HG03342 (cell line): ENCODE measurements at regions not wholly inside any gene's neighbourhood (a gene's known extent, or its start where the extent isn't known, plus 50 kb on each side); places are given as distances from the start of the nearest gene placed in this dataset.

ENCODE experiments used
- ATAC-seq: cut with Tn5 transposase; IDR thresholded peaks from one replicate; pipeline ENCODE4 v1.9.1; 2021; ENCODE audit warnings: mild to moderate bottlenecking, moderate library complexity; ENCODE audit not compliant: unreplicated experiment

DNA sequence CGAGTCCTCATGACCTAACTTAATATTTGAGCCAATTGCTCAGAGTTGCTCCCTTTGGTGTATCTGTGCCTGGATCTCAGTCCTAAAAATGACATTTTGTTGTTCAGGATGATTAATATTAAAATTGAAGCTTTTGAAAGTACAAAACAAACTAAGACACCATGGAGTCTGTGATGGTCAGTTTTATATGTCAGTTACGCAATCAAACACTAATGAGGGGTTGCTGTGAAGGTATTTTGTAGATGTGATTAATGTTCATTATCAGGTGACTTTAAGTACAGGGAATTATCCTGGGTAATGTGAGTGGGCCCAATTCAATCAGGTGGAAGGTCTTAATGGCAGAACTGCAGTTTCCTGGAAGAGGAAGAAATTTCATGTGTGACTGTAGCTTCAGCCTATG is 546.7 kb downstream of the REEP3 start:
- ATAC-seq: no peak

DNA sequence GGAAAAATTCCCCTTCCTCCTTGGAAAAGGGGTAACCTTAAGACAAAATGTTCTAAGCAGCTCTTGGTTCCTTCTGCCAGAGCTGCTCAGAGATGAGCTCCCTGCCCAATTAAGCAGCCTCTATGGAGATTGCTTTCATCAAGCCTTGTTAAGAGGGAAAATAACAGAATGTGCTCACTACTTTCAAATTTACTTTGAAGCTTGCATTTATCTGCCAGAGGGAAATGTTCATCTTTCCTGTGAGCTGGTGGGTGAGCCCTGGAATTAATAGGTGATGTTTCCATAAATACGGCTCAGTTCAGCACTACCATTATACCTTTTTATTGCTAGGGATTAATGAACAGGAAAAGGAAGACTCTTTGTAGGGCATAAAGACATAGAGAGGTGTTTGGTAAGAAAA is 549.0 kb downstream of the REEP3 start:
- ATAC-seq: no peak

DNA sequence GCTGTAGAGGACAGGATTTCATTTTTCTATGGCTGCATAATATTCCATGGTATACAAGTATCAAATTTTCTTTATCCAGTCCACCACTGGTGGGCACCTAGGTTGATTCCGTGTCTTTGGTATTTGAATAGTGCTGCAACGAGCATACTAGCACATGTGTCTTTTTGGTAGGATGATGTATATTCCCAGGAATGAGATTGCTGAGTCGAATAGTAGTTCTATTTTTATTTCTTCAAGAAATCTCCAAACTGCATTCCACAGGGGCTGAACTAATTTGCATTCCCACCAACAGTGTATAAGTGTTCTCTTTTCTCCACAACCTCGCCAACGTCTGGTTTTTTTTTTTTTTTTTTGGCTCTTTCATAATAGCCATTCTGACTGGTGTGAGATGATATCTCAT is 550.0 kb downstream of the REEP3 start:
- ATAC-seq: no peak

DNA sequence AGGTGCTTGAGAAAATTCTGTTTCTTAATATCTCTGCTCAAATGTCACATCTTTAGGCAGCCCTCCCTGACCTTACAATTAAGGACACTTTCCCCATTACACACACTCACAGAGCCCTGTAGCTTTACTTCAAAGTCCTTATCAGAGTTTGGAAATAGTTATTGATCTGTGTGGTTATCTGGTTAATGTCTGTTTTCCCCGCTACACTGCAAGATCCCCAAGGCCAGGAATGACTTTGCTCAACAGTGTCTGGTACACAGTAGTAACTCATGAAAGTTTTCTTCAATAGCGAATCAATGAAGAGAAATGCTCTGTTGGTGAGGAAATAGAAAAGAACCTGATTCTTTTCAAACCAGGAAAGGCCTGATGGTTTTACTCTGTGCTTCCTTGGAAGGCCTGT is 554.4 kb downstream of the REEP3 start:
- no peak for ATAC-seq

DNA sequence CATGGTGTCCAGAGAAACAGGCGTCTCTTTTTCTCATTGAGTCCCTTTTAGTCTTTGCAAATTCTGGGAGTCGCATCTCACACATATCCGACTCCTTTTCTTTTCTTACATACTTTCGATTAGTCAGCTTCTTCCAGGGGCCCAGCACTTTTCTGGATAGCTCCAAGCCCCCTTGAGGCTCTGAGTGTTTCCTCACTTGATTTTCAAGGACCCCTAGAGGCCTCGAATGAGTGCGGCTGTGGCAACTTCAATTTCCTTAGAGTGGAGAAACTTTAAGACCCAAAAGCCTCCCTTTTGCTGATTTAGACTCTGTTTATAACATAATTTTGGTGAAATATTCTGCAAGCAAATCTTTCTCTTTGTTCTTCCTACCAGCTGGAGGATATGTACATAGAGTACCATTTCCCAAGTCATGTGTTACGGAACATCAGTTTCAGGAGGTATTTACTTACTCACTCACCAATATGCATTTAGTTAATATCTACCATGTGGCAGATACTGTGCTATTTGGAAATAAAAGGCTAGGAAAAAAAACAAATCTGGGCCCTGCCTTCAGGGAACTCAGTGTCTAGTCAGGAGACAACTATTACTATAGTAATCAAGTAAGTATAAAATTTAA is 555.2 kb downstream of the REEP3 start:
- no peak for ATAC-seq

DNA sequence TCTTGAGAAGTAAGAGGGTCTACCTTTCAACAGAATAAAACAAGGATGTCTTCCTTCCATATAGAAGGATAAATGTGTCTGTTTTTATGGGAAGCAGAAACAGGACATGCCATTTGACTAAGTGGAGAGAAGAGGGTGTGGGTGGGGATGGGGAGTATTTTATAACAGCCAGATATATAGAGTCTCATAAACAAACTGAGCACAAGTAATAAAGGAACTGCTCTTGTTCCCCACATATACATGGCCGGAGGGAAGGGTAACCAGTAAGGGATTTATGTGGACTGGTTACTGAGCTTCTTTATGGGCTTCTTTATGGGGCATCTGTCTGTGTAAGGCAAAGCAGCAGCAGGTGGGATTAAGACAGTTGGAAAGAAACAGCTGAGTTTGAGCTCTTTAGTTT is 558.1 kb downstream of the REEP3 start:
- no peak for ATAC-seq

DNA sequence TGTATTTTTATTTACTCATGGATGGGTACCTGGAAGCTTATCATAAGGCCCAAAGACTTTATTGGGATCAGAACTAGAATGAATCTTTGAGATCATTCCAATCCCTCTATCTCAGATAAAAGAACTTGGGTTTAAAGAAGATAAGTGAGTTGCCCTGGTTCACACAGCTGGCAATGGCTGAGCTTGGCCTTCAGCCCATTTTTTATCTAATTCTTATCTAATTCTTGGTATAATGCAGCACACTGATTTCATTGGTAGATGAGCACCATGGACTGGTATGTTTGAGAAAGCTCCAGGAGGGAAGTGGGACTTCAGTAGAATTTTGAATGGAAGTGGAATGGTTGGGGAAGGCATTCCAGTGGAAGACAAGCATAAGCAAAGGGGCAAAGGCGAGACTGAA is 558.9 kb downstream of the REEP3 start:
- ATAC-seq: no peak

DNA sequence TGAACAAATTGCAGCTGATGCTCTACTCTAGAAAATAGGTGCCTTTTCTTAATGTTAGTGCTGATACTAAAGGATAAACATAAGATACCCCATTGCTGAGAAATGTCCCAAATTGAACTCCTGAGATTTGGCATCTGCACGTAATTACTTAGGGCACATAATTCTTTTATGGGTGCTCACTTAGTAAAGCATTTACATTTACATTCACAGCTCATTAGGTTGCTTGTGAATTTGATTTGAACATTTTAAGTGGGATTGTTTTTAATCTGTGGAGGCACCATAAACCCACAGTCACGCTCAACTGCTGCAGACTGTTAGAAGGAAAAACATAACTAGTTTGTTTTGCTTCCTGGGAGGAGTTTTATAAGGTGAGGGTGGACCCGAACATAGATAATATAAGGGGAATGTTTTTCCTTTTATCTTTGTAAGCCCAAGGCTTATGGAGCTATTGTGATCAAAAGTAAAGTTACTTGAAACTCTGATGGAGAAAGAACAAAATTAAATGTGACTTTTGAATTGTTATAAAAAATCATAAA is 560.8 kb downstream of the REEP3 start:
- no peak for ATAC-seq

DNA sequence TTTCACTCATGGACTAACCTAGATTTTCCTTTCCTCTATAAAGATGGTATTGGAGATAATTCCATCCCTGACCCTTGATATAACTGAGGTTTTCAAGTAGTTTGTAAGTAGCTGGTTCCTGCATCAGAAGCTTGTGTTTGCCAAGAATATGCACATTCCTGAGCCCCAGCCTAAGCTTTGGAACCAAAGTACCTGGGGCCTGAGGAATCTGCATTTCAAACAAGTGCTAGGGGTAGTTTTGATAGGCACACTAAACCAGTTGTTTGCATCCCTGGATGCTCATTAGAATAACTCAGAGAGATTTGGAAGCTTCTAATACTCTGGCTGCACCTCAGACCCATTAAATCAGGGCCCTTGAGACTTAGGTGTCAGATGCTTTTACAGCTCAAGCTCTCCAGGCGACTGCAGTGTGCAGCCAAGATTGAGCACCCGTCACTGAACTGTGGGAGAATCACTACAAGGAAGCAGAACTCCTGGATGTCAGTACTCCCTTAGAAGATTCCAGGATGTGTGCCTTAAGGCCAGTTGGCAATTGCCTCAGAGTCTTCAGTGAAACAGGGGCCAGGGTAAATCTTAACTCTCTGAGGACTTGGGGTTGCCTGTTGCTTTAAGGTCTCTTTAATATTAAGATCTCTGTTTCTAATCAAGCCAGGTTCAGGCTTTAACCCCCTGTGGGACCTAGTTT is 565.0 kb downstream of the REEP3 start:
- ATAC-seq: no peak

DNA sequence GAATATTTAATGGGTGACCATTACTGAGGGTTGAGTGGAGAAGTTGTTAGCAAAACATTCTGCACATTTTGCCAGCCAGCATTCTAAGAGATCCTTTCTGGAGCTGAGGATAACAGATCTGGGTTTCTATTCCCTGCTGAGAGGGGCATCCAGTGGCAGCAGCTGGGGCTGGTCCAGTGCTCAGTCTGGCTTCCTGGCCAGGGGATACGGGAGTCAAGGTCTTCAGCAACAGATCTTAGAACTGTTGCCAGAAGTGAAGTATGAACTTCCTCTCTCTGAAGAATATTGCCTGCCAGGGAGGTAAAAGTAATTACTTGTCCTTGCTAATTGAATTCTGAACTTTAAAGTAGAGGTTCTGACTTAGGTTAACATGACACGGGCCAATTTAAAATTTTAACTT is 568.4 kb downstream of the REEP3 start:
- no peak for ATAC-seq

DNA sequence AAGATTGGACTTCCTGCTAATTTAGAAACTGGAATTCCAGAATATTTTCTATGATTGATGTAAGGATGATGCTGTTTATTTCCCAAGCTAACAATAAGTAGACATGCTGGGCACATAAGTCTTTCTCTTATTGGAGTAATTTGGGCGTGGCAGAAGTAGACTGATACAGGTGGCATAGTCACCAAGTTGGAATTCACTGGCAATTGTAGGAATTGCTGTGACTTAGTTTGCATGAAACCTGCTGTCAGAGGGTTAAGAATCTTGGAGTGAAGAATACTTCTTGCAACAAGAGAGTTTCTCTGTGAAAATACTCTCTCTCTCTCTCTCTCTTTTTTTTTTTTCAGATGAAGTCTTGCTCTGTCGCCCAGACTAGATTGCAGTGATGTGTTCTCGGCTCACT is 569.7 kb downstream of the REEP3 start:
- ATAC-seq: no peak

DNA sequence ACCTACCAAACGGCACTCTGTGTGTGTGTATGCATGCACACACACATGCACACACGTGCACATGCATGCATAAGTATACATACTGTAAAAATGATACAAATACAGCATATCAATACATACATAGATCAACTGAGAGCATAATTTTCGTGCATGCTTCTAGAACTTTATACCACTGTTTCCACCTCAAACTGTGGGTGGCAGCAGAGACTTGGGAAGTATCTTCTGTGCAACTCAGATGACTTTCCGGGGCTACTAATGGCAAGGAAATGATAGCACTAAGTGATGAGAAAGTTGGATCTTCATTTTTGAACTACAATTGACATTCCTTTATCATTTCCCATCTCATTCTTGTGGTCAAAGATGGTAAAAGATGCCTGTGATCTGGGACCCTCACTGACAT is 570.7 kb downstream of the REEP3 start:
- no peak for ATAC-seq

DNA sequence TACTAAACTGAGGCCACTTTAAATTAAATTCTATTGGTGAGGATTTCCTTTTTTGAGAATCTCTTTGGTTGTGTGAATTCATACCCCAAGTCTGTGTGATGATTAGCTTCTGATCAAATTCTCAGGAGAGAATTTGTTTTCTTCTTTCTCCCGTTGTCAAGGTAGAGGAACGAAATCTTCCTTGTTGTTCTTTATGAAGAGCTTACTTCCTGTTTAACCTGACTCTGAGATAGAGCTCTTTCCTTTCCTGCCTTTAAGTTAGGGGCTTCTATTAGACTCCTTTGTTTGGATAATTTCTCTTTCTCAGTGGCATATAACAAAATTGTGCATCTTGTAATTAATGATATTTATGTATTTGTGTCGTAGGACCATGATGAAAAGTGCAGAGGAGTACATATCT is 572.1 kb downstream of the REEP3 start:
- no peak for ATAC-seq

DNA sequence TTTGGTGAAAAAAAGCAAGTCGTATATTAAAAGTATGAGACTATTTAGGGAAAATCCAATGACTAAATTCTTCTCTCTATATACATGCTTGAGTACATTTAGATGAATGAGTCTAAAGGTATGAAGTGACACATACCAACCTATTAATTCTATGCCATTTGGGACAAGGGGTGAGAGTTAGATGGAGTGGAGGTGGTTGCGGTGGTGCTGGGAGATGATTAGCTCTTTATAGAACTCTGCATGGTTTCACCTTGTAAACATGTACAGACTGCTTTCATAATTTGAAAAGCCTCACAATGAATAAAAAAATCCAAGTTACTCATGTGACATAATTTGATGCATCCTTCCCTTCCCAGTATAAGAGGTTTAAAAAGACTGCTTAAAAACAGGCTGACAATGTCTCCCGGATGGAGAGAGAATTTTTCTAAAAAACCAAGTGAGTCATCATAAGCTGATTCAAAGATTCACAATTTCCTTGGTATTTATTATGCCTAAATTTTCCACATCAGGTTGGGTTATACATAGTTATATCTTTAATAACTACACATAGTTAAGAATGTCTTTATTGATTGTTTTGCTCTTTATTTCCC is 572.8 kb downstream of the REEP3 start:
- ATAC-seq: no peak

DNA sequence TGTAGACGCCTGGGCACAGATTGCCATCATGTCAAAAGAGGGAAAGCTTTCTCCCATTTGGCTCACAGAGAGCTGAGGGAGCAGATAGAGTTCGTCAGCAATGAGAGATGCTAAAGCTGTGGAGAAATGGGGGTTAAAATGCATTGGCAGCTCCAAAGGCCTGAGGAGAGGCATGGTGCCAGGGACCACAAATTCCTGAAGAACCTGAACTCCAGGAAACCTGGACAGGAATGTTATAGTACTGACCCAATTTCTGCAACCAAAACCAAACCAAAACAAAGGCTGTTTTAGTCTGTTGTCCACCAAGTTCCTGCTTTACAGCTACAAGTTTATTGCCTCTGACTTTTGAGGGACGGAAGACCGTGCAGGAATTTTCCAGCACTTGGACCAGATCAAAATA is 575.7 kb downstream of the REEP3 start:
- ATAC-seq: no peak

DNA sequence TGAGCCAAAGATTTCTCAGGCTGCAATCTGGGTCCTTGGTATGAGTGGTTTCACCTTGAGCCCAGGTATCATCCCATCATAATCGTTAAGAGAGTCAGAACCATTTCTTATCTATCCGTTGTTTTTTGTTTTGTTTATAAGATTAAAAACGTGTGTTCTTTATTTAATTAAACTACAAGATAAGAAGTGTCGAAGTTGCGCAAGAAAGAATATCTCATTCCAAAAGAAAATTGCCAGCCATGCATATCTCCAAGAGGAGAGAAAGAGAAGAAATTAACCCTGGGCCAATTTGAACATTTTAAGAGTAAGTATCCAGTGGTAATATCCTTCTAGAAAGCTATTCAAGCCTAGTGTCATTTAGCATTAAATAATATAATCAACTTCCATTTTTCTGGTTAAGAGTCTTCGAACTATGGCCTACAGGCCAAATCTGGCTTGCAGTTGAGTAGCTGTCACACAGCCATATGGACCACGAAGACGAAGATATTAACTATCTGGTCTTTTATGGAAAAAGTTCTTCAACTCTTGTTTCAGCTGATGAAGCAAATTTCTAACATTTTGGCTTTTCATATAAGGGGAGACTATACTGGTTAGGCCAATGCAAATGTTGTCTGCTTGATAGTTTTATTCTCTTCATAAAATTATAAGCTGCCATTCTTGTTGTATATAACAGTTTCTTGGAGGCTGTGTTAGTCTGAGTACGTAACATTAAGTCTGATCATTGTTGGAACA is 576.4 kb downstream of the REEP3 start:
- no peak for ATAC-seq

DNA sequence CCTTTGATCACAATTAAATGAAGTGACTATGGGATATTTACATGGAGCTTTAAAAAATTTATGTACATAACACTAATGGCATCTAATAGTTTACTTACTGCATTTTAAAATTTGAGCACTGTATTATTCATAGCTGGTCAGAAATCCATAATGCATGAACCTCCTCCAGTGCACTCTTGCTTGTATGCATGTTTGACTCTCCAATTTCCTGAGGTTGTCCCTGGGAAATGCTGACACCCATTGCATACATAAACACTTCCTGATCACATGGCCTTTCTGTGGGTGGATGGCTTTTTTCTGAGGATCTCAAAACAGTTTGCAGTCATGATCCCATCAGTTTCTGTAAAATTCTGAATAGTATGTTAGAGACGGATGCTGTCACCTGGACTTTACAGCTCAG is 577.8 kb downstream of the REEP3 start:
- ATAC-seq: no peak

DNA sequence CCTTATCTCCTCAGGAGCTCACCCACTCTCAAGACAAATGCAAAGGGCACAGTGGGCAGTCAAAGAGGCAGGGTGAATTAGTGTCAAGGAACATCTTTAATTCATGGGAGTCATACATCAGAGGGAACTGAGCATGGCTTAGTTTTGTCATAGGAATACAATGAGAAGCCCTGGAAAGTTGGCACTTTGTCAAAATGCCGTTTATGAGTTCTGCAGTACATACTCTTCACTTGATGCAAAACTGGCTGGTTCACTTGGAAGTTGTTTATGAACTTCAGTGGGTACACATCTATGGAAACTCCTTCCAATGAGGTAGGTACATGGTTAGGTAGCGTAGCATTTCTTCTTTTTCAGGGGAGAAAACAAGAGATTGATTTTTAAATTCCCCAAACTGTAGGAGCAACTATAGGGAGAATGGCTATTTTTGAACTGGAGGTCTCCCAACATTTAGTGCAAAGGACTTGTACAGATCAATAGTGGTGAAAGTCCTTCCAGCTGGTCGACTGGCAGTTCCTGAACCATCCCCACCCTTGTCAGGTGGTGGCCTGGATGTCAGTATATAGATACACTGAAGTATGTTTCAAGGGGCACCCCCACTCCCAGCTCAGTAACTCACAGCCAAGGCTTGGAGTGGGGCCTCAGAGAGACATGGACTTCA is 580.5 kb downstream of the REEP3 start:
- no peak for ATAC-seq

DNA sequence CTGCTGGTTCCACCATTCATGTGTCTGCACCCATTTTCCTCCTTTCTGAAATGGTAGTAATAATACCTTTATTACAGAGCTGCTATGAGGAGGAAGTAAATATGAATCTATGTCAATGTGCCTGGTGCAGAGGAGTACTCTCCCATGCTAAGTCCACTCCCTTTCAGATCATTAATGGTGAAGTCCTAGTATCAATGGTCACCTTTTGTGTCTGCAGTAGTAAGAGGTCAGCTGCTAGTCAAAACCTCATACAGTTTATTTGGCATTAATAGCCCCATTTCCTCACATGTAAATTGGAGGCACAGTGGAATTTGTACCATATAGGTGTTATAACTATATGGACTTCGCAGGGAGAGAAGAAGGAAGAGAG is 581.0 kb downstream of the REEP3 start:
- no peak for ATAC-seq

DNA sequence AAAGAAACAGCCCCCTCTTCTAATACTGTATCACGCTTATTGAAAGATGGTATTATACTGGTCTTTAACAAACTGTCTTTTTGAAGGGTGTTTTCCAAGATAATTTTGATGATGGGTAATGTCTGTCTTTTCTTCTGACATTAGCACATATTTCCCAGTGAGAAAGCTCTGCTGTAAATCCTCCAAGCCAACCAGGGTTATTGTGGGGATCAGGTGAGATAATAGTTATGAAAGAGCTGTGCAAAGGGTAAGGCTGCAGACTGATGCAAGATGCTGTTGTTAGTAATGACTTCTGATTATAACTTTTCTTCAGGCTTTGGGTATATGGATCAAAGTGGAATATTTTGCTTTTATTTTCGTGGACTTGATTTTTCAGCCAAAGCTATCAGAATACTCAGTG is 581.7 kb downstream of the REEP3 start:
- no peak for ATAC-seq

DNA sequence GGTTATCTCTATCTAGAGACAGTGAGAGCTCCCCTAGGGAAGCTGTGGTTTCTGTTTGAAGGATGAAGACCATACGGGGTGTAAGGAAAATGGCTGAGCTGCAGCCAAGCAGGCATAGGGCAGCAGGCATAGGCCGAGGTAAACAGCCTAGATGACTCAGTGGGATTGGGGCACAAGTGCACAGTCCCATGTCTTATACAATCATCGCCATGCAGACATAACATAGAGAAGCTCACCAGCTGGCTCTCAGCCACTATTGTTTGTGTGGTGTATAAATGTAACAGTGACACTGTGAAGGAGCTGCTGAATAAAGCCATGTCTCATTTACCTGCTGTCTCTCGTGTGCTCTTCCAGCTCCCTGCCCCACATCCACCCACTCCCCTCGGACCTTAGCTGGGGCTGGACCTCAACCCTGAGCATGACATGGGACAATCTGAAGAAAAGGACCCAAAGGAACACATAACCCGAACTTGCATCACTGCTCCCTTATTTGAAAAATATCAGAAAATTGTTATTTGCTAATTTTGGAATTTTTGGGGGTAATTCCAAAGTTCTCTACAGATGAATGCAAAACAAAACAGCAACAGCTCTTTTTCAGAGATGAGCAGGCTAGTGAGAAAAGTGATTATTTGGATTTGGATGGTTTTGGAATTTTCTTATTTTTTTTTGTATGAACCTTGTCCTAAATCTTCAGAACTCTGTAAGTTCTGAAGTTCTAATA is 582.7 kb downstream of the REEP3 start:
- no peak for ATAC-seq
